KG1 (cell line): ENCODE measurements at regions not wholly inside any gene's neighbourhood (a gene's known extent, or its start where the extent isn't known, plus 50 kb on each side); places are given as distances from the start of the nearest gene placed in this dataset.
"Not testable (repeated sequence)": the region's sequence is repeated elsewhere in the genome, so short reads cannot be mapped to it uniquely, and the experiment has no call there.

Experiments used
- DNase-seq: peaks from one replicate; lab custom pipeline; 2025; lab: John Stamatoyannopoulos, UW

- no peak for DNase-seq
These were observed 250.2 kb upstream of the MME start for GRCh38 chr3:154829929-154830328.

DNA sequence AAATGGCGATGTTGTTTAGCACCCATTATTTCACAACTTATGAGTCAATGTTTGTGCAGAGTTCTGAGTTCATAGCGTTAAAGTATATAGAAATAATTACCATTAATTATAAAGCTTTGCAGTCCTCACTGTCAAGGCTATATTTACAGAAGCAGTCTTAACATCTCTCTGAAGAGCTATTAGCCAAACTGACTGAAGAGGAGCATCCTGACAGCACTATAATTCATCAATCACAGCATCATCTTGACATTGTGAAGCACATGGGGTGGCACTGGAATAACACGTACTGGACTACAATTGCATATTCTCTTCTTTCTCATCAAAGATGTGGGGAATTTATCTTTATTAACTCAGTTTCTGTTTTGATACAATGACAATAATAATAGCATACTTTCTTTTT lies 260.6 kb upstream of the MME start:
- DNase-seq, result no peak

DNA sequence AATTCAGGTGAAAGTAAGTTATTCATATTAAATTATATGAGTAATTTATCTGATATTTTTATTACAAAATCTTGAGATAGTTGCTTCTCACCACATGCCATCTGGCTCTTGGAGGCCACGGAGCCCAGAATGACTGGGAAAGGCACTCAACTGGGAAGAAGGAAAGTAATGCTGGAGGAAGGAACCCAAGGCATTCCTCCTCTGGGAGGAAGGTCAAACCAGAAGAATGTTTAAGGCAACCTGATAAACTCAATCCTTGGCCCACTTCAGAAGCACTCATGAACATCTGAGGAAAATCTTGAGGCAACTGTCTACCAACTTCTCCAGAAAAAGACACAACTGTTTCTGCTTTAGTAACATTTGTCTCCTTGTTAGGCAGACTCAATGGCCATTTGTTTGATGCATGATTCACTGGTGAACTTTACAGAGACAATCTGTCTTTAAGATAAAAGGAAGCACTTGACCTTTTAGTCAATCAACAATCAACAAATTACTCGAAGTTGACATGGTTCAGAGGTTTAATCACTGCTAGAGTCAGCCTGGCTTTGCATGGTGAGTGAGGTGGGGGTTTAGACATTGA lies 261.4 kb upstream of the MME start:
- DNase-seq, result no peak

DNA sequence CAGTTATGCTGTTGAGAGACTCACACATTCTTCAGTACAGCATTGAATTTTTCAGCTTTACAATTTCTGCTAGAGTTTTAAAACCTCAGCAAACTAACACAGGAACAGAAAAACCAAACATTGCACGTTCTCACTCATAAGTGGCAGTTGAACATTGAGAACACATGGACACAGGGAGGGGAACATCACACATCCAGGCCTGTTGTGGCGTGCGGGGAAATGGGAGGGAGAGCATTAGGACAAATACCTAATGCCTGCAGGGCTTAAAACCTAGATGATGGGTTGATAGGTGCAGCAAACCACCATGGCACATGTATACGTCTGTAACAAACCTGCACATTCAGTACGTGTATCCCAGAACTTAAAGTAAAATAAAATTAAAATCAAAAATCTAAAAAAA lies 270.1 kb upstream of the MME start:
- not testable (repeated sequence) for DNase-seq

GRCh38 chr3:154801729-154802128 lies 278.4 kb upstream of the MME start:
- no peak for DNase-seq

GRCh38 chr3:154799800-154800199 lies 280.3 kb upstream of the MME start:
- DNase-seq, result no peak

DNA sequence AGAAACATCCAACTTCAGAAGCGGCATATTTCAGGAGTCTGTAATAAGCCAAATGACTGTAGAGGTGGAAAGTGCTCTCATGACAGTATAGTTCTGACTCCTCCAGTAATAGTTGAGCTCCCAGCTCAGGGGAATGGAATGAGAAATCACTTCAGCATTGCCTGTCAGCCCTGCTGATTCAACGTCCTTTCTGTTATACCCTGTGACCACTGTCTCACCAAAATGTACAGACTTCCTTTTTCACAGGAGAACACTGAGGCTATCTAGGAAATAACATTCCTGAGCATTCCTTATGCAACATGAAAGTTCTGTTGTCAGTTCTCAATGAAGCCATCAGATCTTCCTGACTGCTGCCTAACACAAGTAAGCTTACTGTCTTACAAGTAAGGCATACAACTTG lies 284.5 kb upstream of the MME start:
- DNase-seq, result no peak

DNA sequence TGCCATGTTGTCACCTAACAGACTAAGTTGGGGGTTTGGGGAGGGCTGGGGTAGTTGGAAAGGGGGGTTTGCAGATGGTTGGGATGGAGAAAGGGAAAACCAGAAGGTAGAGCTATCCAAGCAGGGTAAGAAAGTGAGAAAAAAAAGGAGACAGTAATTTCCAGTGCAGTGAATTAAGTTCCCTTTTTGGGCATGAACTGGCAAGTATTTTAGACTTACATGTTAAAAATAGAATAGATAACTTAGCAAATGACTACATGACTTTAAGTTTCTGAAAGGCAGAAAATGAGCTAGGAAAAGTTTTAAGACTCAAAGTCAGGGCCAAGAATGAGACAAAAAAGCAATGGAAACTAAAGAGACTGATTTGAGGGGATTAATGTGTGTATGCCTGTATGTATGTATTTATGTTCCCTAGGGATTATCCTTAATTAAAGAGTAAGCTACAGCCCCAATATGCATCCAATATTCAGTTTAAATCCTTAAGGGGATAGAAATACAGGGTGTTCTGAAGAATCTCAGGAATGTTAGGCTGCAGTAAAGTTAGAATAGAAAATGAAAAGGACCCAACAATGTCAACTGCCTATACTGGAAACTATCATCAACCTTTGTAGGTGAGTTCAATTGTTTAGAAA lies 285.2 kb upstream of the MME start:
- peak; percentile 43 for DNase-seq

- DNase-seq, result peak; percentile 43
These were observed 285.7 kb upstream of the MME start for GRCh38 chr3:154794391-154794790.

- DNase-seq, result no peak
These were observed 287.3 kb upstream of the MME start for GRCh38 chr3:154792828-154793227.

- DNase-seq, result no peak
These were observed 288.5 kb upstream of the MME start for GRCh38 chr3:154791611-154792010.

- DNase-seq, result no peak
These were observed 293.4 kb upstream of the MME start for GRCh38 chr3:154786724-154787123.

DNA sequence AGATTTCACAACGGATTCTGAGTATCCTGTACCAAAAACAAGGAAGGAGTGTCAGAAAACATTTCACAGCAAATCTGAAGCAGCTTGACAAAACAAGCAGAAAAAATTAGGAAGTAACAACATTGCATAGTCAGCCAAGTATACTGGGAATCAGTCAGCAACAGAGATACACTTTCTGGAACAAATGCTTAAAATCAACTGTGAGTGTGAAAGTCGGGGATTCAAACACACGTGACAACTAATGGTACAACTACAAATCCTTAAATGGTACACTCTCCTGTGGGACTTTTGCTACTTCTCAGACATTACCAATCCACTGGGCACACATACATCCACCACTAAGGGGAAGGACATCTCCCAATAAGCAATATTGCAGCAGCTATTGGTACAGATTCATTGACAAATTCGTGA lies 296.6 kb upstream of the MME start:
- DNase-seq, result no peak

DNA sequence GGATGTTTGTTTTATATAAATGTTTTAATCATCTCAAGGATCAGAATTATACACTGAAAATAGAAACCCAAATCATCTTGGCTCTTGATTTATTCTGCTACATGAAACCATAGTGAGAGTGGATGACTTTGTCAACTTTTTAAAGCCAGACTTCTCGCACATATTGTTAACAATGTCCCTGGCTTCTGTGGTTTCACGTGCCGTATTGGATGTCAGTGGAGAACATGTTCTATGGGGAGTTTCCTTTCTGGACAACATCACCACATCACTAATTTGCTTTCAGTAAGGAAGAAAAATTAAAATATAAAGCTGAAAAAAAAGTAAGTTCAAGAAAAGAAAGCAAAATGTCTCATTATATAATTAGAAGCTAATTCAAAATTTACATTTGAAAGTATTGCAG lies 297.1 kb upstream of the MME start:
- DNase-seq, result no peak

GRCh38 chr3:154782151-154782550 lies 298.0 kb upstream of the MME start:
- no peak for DNase-seq

DNA sequence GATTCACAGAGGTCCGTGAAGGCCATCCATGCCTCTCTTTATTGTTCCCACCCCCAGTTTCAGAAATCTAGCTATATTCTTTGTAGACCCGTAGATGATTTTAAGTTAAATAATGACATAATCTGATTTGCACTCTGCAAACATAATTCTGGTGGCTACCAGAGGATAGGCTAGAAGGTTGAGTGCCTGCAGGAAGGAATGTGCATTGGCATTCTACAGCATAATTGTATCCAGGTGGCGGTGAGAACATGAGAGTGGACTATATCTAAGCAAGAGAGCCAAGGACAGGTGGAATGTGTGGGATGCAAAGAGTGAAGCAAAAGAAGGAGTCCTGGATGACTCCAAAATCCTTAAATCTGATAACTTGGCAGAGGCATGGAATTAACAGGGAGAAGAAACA lies 298.5 kb upstream of the MME start:
- no peak for DNase-seq

GRCh38 chr3:154780263-154780662 lies 299.9 kb upstream of the MME start:
- no peak for DNase-seq

- DNase-seq, result no peak
These were observed 300.5 kb upstream of the MME start for GRCh38 chr3:154779571-154779970.

- DNase-seq, result no peak
These were observed 302.1 kb upstream of the MME start for GRCh38 chr3:154778057-154778456.

GRCh38 chr3:154776549-154777225 lies 303.4 kb upstream of the MME start:
- DNase-seq, result no peak

DNA sequence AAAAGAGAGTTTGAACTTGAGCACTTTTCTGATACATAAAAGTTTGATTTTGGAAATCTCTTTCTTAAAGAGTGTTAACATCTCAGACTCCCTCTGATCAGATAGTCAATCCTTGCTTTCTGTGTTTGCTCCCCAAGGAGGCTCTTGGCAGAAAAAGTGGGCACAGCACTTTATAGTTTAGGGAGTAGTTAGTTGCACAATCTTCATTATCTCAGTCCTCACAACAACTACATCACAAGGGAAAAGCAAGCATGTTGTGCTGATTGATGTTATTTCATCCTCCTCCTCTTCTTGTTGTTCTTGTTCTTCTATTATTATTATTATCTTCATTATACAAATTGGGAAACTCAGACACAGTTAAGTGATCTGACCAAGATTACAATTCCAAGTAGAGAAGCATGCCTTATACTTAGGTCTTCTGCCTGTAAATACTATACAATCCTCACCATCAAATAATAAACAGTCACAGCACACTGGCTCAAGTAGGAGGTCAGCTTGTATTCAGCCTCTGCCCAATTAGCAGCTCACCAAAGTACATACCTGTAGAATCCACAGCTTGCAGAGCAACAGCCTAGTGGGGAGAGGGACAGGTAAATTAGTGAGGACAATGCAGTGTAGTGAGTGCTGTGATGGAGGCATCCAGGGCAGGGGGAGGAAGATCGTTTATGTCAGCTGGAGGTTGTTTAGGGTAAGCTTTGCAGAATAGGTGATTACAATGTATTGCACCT lies 304.1 kb upstream of the MME start:
- DNase-seq, result no peak

GRCh38 chr3:154766765-154767503 lies 313.2 kb upstream of the MME start:
- DNase-seq, result no peak
